Liver (tissue), 8 donors: ENCODE measurements at regions not wholly inside any gene's neighbourhood (a gene's known extent, or its start where the extent isn't known, plus 50 kb on each side); places are given as distances from the start of the nearest gene placed in this dataset.

ENCODE experiments used
- DNase-seq: peaks from one replicate; pipeline ENCODE4 v3.0.0-alpha.2; 2017; ENCODE audit warnings: low spot score
- H3K27ac ChIP-seq, 2 donors: one replicate each; pipeline ENCODE4 v1.7.0; 2013; ENCODE audit warnings: inconsistent platforms in 2 of 2, low read length in 2 of 2, control low read depth in 1 of 2, low read depth in 1 of 2, mild to moderate bottlenecking in 1 of 2
- H3K27me3 ChIP-seq, 4 donors: one replicate each; pipeline versions ENCODE4 v1.6.1 to v1.7.0; 2013; ENCODE audit warnings: low read length in 3 of 4, inconsistent platforms in 1 of 4, mild to moderate bottlenecking in 1 of 4, moderate library complexity in 1 of 4; ENCODE audit not compliant: control insufficient read depth in 4 of 4, insufficient read depth in 4 of 4
- H3K36me3 ChIP-seq, 4 donors: one replicate each; pipeline versions ENCODE4 v1.6.1 to v1.7.0; 2013; ENCODE audit warnings: low read length in 3 of 4, mild to moderate bottlenecking in 3 of 4, low read depth in 1 of 4, moderate library complexity in 1 of 4; ENCODE audit not compliant: control insufficient read depth in 4 of 4, insufficient read depth in 3 of 4
- H3K4me1 ChIP-seq, 4 donors: one replicate each; pipeline versions ENCODE4 v1.6.1 to v1.7.0; 2013; ENCODE audit warnings: low read length in 3 of 4, mild to moderate bottlenecking in 3 of 4, moderate library complexity in 1 of 4; ENCODE audit not compliant: control insufficient read depth in 4 of 4, insufficient read depth in 4 of 4
- H3K4me3 ChIP-seq, 3 donors: one replicate each; pipeline versions ENCODE4 v1.6.1 to v1.7.0; 2013; ENCODE audit warnings: low read length in 3 of 3, control low read depth in 1 of 3, low read depth in 1 of 3, mild to moderate bottlenecking in 1 of 3
- H3K9ac ChIP-seq, 2 donors: one replicate each; pipeline ENCODE4 v1.7.0; 2013; ENCODE audit warnings: low read length in 2 of 2, mild to moderate bottlenecking in 2 of 2, moderate library complexity in 2 of 2, control low read depth in 1 of 2, low read depth in 1 of 2
- H3K9me3 ChIP-seq, 4 donors: one replicate each; pipeline versions ENCODE4 v1.6.1 to v1.7.0; 2013; ENCODE audit warnings: low read length in 3 of 4; ENCODE audit not compliant: control insufficient read depth in 4 of 4
- CTCF ChIP-seq: fragments of 150-350 bp; IDR thresholded peaks from 2 replicates; pipeline ENCODE4 v1.5.1; 2017; ENCODE audit warnings: improper control_type of control experiment, low read depth, low read length; ENCODE audit not compliant: missing input control
- EGR1 ChIP-seq, 2 donors: IDR thresholded peaks; 2 replicates each; pipeline ENCODE4 v1.6.1; 2016 to 2018; ENCODE audit warnings: antibody characterized with exemption in 2 of 2, low read depth in 2 of 2
- FOXA1 ChIP-seq: IDR thresholded peaks from 2 replicates; pipeline ENCODE4 v1.6.1; 2016; ENCODE audit warnings: antibody characterized with exemption
- FOXA2 ChIP-seq: IDR thresholded peaks from 2 replicates; pipeline ENCODE4 v1.6.1; 2016; ENCODE audit warnings: antibody characterized with exemption
- GABPA ChIP-seq, 2 donors: IDR thresholded peaks in 1 of 2; conservative IDR thresholded peaks in 1 of 2; 2 replicates each; pipeline ENCODE4 v1.6.1; 2016; ENCODE audit warnings: antibody characterized with exemption in 2 of 2, mild to moderate bottlenecking in 1 of 2, moderate library complexity in 1 of 2
- HNF4A ChIP-seq, 2 donors: conservative IDR thresholded peaks; 2 replicates each; pipeline ENCODE4 v1.6.1; 2016; ENCODE audit warnings: antibody characterized with exemption in 2 of 2, mild to moderate bottlenecking in 2 of 2
- HNF4G ChIP-seq: IDR thresholded peaks from 2 replicates; pipeline ENCODE4 v1.6.1; 2016; ENCODE audit warnings: antibody characterized with exemption
- JUND ChIP-seq, 2 donors: IDR thresholded peaks; 2 replicates each; pipeline ENCODE4 v1.6.1; 2016; ENCODE audit warnings: antibody characterized with exemption in 2 of 2
- MAX ChIP-seq: IDR thresholded peaks from 2 replicates; pipeline ENCODE4 v1.6.1; 2016; ENCODE audit warnings: antibody characterized with exemption
- NR2F2 ChIP-seq: IDR thresholded peaks from 2 replicates; pipeline ENCODE4 v1.6.1; 2016; ENCODE audit warnings: antibody characterized with exemption
- RAD21 ChIP-seq, 2 donors: IDR thresholded peaks; 2 replicates each; pipeline ENCODE4 v1.6.1; 2016; ENCODE audit warnings: antibody characterized with exemption in 2 of 2, mild to moderate bottlenecking in 2 of 2
- RXRA ChIP-seq, 2 donors: IDR thresholded peaks; 2 replicates each; pipeline ENCODE4 v1.6.1; 2017 to 2018; ENCODE audit warnings: antibody characterized with exemption in 2 of 2, mild to moderate bottlenecking in 1 of 2
- SP1 ChIP-seq: IDR thresholded peaks from 2 replicates; pipeline ENCODE4 v1.6.1; 2018; ENCODE audit warnings: antibody characterized with exemption, mild to moderate bottlenecking
- TAF1 ChIP-seq: conservative IDR thresholded peaks from 2 replicates; pipeline ENCODE4 v1.6.1; 2016; ENCODE audit warnings: antibody characterized with exemption, mild to moderate bottlenecking
- YY1 ChIP-seq: IDR thresholded peaks from 2 replicates; pipeline ENCODE4 v1.6.1; 2016; ENCODE audit warnings: antibody characterized with exemption, mild to moderate bottlenecking
- WGBS: extraction: QIAGEN DNeasy Blood & Tissue Kit; methylation state at CpG from one replicate; pipeline ENCODE4 v1.1.7; 2013; 5-methylcytosine and 5-hydroxymethylcytosine counted together
- TF ChIP-seq, protein P1 (sequence below): IDR thresholded peaks from 2 replicates; pipeline ENCODE4 v1.6.1; 2016; ENCODE audit warnings: antibody characterized with exemption
- TF ChIP-seq, protein P2 (sequence below): IDR thresholded peaks from 2 replicates; pipeline ENCODE4 v1.6.1; 2016; ENCODE audit warnings: antibody characterized with exemption
- TF ChIP-seq, protein P3 (sequence below): IDR thresholded peaks from 2 replicates; pipeline ENCODE4 v1.6.1; 2016; ENCODE audit warnings: antibody characterized with exemption, mild to moderate bottlenecking
- donor health status: healthy.
- donor health status: healthy.
- donor health status: healthy.
- donor health status: healthy.
- donor health status: healthy.

- Histone ChIP-seq H3K9ac (no peak overlapping the region), H3K4me3 (no peak overlapping the region), H3K27ac (no peak overlapping the region), H3K36me3 (no peaks in the 10 kb centered on the region), H3K27me3 (no peaks in the 10 kb centered on the region), H3K9me3 (no peaks in the 10 kb centered on the region), H3K4me1 (no peaks in the 10 kb centered on the region)
- no peak for DNase-seq
- no peak for TF ChIP-seq SP1
- TF ChIP-seq FOXA1 = no peak
- TF ChIP-seq RAD21 (IDR thresholded peaks at IDR 0.05) = no peak
- TF ChIP-seq FOXA2 = no peak
- TF ChIP-seq RXRA (IDR thresholded peaks at IDR 0.05) = no peak
- TF ChIP-seq GABPA (IDR thresholded peaks at IDR 0.05 in 1 of 2, conservative IDR thresholded peaks at IDR 0.05 in 1 of 2) = no peak
- no peak for TF ChIP-seq YY1
- TF ChIP-seq EGR1 (IDR thresholded peaks at IDR 0.05; ENCODE audit: low read depth in 2 of 2) = no peak
- no peak for TF ChIP-seq TAF1
- TF ChIP-seq MAX = no peak
- TF ChIP-seq, protein P1, sequence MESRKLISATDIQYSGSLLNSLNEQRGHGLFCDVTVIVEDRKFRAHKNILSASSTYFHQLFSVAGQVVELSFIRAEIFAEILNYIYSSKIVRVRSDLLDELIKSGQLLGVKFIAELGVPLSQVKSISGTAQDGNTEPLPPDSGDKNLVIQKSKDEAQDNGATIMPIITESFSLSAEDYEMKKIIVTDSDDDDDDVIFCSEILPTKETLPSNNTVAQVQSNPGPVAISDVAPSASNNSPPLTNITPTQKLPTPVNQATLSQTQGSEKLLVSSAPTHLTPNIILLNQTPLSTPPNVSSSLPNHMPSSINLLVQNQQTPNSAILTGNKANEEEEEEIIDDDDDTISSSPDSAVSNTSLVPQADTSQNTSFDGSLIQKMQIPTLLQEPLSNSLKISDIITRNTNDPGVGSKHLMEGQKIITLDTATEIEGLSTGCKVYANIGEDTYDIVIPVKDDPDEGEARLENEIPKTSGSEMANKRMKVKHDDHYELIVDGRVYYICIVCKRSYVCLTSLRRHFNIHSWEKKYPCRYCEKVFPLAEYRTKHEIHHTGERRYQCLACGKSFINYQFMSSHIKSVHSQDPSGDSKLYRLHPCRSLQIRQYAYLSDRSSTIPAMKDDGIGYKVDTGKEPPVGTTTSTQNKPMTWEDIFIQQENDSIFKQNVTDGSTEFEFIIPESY = no peak
- no peak for TF ChIP-seq JUND (IDR thresholded peaks at IDR 0.05)
- TF ChIP-seq CTCF = no peak
- TF ChIP-seq, protein P2, sequence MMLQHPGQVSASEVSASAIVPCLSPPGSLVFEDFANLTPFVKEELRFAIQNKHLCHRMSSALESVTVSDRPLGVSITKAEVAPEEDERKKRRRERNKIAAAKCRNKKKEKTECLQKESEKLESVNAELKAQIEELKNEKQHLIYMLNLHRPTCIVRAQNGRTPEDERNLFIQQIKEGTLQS = no peak
- no peak for TF ChIP-seq HNF4G
- 32% methylated on average over 3 of the region's 3 CpGs for WGBS
Measured at GRCh38 chr4:124212815-124213630, 499.5 kb downstream of the ANKRD50 start.

GRCh38 chr4:124219389-124219788 lies 493.1 kb downstream of the ANKRD50 start:
- Histone ChIP-seq H3K4me3 (no peak overlapping the region), H3K27ac (no peak overlapping the region), H3K27me3 (no peaks in the 10 kb centered on the region), H3K9me3 (no peaks in the 10 kb centered on the region), H3K4me1 (no peaks in the 10 kb centered on the region), H3K36me3 (no peaks in the 10 kb centered on the region), H3K9ac (no peak overlapping the region)
- 59% methylated on average over 1 of the region's 1 CpG for WGBS
- no peak for DNase-seq
- TF ChIP-seq RXRA (IDR thresholded peaks at IDR 0.05) (no peak), FOXA2 (no peak), JUND (IDR thresholded peaks at IDR 0.05) (no peak), GABPA (IDR thresholded peaks at IDR 0.05 in 1 of 2, conservative IDR thresholded peaks at IDR 0.05 in 1 of 2) (no peak), MAX (no peak), TAF1 (no peak), HNF4G (no peak), YY1 (no peak), NR2F2 (no peak), HNF4A (conservative IDR thresholded peaks at IDR 0.05) (no peak), SP1 (no peak), EGR1 (IDR thresholded peaks at IDR 0.05; ENCODE audit: low read depth in 2 of 2) (no peak)
- TF ChIP-seq, protein P2 = no peak
- TF ChIP-seq, protein P3, sequence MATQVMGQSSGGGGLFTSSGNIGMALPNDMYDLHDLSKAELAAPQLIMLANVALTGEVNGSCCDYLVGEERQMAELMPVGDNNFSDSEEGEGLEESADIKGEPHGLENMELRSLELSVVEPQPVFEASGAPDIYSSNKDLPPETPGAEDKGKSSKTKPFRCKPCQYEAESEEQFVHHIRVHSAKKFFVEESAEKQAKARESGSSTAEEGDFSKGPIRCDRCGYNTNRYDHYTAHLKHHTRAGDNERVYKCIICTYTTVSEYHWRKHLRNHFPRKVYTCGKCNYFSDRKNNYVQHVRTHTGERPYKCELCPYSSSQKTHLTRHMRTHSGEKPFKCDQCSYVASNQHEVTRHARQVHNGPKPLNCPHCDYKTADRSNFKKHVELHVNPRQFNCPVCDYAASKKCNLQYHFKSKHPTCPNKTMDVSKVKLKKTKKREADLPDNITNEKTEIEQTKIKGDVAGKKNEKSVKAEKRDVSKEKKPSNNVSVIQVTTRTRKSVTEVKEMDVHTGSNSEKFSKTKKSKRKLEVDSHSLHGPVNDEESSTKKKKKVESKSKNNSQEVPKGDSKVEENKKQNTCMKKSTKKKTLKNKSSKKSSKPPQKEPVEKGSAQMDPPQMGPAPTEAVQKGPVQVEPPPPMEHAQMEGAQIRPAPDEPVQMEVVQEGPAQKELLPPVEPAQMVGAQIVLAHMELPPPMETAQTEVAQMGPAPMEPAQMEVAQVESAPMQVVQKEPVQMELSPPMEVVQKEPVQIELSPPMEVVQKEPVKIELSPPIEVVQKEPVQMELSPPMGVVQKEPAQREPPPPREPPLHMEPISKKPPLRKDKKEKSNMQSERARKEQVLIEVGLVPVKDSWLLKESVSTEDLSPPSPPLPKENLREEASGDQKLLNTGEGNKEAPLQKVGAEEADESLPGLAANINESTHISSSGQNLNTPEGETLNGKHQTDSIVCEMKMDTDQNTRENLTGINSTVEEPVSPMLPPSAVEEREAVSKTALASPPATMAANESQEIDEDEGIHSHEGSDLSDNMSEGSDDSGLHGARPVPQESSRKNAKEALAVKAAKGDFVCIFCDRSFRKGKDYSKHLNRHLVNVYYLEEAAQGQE = no peak
- TF ChIP-seq, protein P1 = no peak
